Ishikawa (cell line): ENCODE measurements at regions not wholly inside any gene's neighbourhood (a gene's known extent, or its start where the extent isn't known, plus 50 kb on each side); places are given as distances from the start of the nearest gene placed in this dataset.
A peak's percentile ranks its signal among the peaks of the same experiment; 100 is the strongest.

ENCODE experiments used
- CEBPB ChIP-seq: IDR thresholded peaks from 2 replicates; pipeline ENCODE4 v1.6.1; 2012
- CREB1 ChIP-seq: IDR thresholded peaks from 2 replicates; pipeline ENCODE4 v1.6.1; 2012; ENCODE audit warnings: low read depth
- EGR1 ChIP-seq: IDR thresholded peaks from 2 replicates; pipeline ENCODE4 v1.6.1; 2012
- EP300 ChIP-seq: IDR thresholded peaks from 2 replicates; pipeline ENCODE4 v1.6.1; 2012; ENCODE audit warnings: borderline replicate concordance
- FOXM1 ChIP-seq: IDR thresholded peaks from 2 replicates; pipeline ENCODE4 v1.6.1; 2012; ENCODE audit warnings: low read depth, borderline replicate concordance
- NFIC ChIP-seq: IDR thresholded peaks from 2 replicates; pipeline ENCODE4 v1.6.1; 2012
- RAD21 ChIP-seq: IDR thresholded peaks from 2 replicates; pipeline ENCODE4 v1.6.1; 2012; ENCODE audit warnings: low read depth
- TAF1 ChIP-seq: IDR thresholded peaks from 2 replicates; pipeline ENCODE4 v1.6.1; 2012; ENCODE audit warnings: low read depth, mild to moderate bottlenecking
- TCF12 ChIP-seq: IDR thresholded peaks from 2 replicates; pipeline ENCODE4 v1.6.1; 2012; ENCODE audit warnings: low read depth
- TEAD4 ChIP-seq: IDR thresholded peaks from 2 replicates; pipeline ENCODE4 v1.6.1; 2012
- YY1 ChIP-seq: IDR thresholded peaks from 2 replicates; pipeline ENCODE4 v1.6.1; 2012; ENCODE audit warnings: low read depth
- ZBTB7A ChIP-seq: IDR thresholded peaks from 2 replicates; pipeline ENCODE4 v1.6.1; 2012; ENCODE audit warnings: low read depth
- TF ChIP-seq, protein P1 (sequence below): IDR thresholded peaks from 2 replicates; pipeline ENCODE4 v1.6.1; 2012
- TF ChIP-seq, protein P2 (sequence below): IDR thresholded peaks from 2 replicates; pipeline ENCODE4 v1.6.1; 2012
- TF ChIP-seq, protein P3 (sequence below): IDR thresholded peaks from 2 replicates; pipeline ENCODE4 v1.6.1; 2012; ENCODE audit warnings: low read depth, mild to moderate bottlenecking

DNA sequence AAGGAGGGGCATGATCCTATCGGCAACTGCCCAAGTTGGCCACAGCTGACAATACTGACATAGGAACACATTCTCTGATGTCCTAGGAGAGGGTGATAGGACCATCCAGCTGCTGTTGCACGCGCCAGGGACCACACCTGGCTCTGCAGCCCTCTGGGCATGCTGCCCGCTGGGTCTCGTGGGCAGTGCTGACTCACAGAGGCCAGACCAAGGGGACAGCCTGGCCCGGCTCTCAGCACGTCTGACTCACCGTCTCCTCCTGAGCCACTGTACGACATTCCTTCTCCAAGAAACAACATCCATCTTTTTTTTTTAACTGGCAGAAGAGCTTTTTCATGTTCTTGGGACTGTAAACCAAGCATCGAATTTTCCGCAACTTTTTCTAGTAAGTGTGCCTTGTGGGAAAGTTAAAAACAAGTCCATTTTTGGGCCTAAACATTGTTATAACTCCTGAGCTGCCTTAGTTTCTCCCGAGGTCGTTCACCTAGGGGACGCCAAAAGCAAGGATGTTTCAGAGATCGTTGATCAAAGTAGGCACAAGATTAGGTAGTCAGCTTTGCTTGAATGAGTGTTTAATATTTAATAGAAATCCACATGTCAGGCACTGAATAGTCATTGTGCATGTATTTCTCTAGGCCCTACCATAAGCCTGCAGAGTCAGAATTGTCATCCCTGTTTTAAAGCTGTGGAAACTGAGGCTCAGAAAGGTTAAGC lies 100.3 kb downstream of the TTC32 start:
- TF ChIP-seq NFIC (peak; percentile 95), EP300 (peak; percentile 85; the same call in 1 of the 2 replicates), TEAD4 (peak; percentile 82), FOXM1 (no peak), YY1 (no peak), TCF12 (peak; percentile 94), RAD21 (peak; percentile 7; the same call in 1 of the 2 replicates)
- TF ChIP-seq, protein P1, sequence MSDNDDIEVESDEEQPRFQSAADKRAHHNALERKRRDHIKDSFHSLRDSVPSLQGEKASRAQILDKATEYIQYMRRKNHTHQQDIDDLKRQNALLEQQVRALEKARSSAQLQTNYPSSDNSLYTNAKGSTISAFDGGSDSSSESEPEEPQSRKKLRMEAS = peak; percentile 85
- TF ChIP-seq, protein P2, sequence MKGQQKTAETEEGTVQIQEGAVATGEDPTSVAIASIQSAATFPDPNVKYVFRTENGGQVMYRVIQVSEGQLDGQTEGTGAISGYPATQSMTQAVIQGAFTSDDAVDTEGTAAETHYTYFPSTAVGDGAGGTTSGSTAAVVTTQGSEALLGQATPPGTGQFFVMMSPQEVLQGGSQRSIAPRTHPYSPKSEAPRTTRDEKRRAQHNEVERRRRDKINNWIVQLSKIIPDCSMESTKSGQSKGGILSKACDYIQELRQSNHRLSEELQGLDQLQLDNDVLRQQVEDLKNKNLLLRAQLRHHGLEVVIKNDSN = peak; percentile 78

DNA sequence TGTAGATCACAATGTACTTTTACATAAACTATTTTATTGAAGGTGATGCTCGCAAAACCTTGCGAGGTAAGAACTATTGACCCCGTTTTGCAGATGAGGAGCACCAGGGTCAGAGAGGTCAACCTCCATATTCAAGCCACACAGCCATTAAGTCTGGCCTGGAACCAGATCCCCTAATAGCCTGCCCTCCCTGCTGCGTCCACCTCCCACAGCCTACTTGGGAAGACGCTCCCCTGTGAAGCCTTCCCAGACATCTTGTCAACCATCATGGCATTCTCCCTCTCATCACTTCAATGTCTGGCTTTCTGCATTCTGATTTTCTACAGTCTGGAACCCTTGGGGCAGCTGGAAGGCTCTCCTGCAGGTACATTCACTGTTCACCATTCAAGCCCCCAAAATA lies 101.0 kb downstream of the TTC32 start:
- TF ChIP-seq, protein P3, sequence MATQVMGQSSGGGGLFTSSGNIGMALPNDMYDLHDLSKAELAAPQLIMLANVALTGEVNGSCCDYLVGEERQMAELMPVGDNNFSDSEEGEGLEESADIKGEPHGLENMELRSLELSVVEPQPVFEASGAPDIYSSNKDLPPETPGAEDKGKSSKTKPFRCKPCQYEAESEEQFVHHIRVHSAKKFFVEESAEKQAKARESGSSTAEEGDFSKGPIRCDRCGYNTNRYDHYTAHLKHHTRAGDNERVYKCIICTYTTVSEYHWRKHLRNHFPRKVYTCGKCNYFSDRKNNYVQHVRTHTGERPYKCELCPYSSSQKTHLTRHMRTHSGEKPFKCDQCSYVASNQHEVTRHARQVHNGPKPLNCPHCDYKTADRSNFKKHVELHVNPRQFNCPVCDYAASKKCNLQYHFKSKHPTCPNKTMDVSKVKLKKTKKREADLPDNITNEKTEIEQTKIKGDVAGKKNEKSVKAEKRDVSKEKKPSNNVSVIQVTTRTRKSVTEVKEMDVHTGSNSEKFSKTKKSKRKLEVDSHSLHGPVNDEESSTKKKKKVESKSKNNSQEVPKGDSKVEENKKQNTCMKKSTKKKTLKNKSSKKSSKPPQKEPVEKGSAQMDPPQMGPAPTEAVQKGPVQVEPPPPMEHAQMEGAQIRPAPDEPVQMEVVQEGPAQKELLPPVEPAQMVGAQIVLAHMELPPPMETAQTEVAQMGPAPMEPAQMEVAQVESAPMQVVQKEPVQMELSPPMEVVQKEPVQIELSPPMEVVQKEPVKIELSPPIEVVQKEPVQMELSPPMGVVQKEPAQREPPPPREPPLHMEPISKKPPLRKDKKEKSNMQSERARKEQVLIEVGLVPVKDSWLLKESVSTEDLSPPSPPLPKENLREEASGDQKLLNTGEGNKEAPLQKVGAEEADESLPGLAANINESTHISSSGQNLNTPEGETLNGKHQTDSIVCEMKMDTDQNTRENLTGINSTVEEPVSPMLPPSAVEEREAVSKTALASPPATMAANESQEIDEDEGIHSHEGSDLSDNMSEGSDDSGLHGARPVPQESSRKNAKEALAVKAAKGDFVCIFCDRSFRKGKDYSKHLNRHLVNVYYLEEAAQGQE = no peak
- no peak for TF ChIP-seq FOXM1

DNA sequence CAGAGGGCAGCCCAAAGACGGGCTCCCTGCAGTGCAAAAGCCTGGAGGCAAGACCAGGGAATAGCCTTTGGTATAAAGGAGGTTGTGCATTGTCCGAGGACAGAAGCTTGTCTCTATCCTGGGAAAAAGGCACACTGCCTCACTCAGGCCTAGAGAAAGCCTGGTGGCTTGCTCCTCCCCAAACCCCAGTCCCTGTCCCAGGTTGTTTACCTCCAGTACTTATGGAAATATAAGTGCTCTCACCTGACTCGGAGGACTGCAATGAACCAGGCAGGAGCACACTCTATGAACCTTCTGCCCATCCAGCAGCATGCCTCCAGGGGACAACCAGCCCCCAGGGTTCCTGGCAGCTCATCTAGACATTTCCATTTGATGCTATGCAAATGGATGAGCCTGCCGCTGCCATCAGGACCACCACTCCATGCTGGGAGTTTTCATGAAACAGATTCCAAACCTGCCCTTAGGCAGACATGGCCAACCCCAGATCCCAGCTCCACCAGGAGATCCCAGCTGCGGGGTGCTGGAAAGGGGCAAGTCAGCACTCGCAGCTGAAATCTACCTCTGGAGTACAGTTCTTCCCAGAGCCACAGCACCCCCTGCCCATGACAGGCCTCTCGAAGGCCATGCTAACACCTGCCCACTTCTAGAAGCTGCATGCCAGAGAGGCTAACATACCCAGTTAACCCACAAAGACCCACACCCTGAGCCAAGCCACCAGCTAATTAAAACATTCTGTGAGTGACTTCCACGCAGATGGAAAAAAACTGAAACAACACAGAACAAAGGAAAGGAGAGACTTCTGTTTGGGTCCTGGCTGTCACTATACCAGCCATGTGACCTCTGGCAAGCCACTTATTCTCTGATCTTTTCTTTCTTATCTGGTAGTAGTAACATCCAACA lies 101.7 kb downstream of the TTC32 start:
- TF ChIP-seq EGR1 = no peak
- no peak for TF ChIP-seq RAD21
- TF ChIP-seq FOXM1 = no peak
- no peak for TF ChIP-seq NFIC
- TF ChIP-seq, protein P1 = no peak
- TF ChIP-seq, protein P2 = no peak
- TF ChIP-seq EP300 = no peak
- TF ChIP-seq CEBPB = no peak
- TF ChIP-seq TEAD4 = no peak
- no peak for TF ChIP-seq TAF1
- no peak for TF ChIP-seq TCF12
- TF ChIP-seq YY1 = no peak
- TF ChIP-seq, protein P3 = no peak
- TF ChIP-seq ZBTB7A = no peak
- TF ChIP-seq CREB1 = no peak

DNA sequence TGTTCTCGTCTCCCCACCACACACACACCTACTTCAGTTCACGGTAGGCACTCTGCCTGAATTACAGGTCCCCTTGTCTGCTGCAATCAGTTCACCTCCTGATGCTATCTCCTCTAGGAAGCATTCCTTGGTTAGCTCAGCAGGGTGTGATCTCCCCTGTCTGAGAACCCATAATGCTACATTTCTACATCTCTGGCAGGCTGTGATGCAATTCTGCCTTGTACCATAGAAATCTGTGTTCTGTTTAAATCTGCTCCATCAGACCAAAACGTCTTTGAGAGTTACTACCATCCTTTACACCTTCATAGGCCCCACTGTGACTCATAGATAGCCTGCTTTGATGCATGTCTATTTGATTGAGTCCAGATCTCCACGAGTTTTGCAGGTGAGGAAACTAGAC lies 103.9 kb downstream of the TTC32 start:
- TF ChIP-seq ZBTB7A (no peak), NFIC (no peak), RAD21 (no peak)
- TF ChIP-seq, protein P1 = no peak
- TF ChIP-seq, protein P3 = no peak
